ENCODE measurements at regions not wholly inside any gene's neighbourhood (a gene's known extent, or its start where the extent isn't known, plus 50 kb on each side); places are given as distances from the start of the nearest gene placed in this dataset.

DNA sequence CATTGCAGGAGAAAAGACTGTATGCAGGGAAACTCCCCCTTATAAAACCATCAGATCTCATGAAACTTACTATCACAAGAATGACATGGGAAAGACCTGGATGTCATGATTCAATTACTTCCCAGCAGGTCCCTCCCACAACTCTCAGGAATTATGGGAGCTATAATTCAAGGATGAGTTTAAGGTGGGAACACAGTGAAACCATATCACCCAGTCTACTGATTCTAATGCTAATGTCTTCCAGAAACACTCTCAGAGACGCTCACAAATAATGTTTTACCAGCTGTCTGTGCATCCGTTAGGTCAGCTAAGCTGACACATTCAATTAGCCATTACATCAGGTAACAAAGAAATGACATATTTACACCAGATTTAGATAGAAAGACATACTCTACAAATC lies 637.9 kb downstream of the NLGN4Y start:
- no peak for DNase-seq

DNA sequence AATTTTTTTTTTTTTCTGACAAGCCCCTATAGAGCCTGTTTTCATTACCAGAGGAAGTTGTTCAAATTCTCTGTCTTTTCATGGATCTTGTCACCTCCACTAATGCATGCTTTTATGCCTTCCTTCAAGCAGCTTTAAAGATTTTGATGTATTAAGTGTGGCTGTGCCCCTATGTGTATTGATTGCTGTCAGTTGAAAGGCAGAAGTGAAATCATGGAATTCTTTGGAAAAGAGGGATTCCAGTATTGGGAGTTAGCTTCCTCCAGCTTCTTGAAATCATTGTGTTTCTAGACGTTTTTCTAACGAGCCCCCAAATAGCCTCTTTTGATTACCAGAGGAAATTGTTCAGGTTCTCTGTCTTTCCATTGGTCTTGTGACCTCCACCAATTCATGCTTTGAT lies 655.6 kb downstream of the NLGN4Y start:
- no peak for DNase-seq

DNA sequence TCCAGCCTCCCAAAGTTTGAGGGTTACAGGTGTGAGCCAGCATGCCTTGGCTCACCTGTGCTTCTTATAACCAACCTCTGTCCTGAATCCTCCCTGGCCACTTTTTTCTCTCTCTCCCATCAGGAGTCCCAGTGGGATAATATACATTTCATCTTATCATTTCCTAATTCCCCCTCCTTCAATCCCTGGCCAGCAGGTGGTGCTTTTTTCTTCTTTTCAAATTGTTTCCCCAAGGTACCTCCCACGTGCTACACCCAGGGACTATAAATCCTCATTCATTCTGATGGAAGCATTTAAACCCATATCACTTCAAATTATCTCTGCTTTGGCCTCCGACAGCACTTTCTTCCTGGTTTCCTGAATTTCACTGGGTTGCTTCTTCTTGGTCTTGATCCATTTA lies 704.7 kb downstream of the NLGN4Y start:
- no peak for DNase-seq

DNA sequence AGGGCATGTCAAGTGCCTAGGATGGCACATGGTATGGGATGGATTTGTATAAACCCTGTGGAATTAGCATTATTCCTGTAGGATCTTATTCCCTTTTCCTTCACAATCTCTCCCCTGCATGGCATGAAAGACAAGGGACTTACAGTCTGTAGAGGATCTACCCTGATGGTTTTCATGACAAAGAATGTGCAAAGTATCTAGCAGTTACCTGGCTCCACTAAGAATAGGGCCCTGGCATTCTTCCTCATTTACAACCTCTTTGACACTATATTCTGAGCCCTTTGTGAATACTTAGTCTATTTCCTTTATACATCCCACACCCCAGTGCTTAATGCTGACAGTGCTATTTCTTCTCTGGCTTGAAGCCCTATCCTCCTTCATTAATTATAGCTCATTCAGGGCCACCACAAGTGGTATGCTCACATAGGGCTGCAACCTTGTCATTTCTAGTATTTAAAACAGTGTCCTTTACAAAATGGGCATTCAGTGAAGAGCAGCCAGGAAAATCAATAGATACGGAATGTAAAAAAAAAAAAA lies 715.3 kb downstream of the NLGN4Y start:
- DNase-seq, result no peak

DNA sequence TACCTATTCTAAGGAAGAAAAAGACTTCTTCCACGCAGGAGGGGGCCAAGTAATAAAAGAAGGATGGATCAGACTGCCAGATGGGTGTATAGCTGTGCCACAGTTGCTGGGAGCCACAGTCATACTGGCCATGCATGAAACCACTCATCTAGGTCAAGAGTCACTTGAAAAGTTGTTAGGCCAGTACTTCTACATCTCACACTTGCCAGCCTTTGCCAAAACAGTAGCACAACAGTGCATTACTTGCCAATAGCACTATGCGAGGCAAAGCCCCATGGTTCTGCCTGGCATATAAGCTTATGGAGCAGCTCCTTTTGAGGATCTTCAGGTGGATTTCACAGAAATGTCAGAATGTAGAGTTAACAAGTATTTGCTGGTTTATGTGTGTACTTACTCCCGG lies 735.0 kb downstream of the NLGN4Y start:
- no peak for DNase-seq

DNA sequence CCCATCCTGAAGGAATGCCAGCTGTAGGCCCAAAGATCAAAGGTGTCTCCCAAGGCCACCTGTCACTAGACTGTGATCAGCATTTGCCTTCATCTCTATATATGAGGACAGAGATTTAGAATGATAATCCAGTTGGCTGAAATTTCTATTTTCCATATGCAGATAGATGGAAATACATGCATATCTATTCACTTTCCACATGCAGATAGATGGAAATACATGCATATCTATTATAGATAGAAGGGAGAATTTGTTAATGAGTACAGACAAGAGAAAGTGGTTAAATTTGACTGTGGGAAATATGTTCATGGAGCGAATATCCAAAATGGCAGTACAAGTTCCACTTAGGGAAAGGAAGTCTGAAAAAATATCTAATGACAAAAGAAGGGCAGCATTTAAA lies 762.2 kb downstream of the NLGN4Y start:
- no peak for DNase-seq

DNA sequence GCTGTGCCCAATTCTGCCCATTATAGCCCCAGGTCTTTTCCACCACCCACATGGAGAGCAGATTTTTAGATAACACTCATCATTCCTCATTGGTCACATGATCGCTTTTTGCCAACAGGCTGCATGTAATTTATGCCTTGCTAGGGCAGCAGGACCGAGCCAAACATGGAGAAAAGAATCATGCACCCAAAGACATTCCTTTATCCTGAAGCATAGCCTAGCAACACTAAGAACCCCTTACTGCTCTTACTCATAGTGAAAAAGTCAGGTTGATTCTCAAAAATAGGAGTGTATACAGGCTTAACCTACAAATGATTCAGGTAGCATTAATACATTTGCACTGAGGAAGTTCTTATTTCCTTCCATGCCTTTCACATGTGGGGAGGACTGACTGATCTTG lies 765.5 kb downstream of the NLGN4Y start:
- DNase-seq, result no peak

DNA sequence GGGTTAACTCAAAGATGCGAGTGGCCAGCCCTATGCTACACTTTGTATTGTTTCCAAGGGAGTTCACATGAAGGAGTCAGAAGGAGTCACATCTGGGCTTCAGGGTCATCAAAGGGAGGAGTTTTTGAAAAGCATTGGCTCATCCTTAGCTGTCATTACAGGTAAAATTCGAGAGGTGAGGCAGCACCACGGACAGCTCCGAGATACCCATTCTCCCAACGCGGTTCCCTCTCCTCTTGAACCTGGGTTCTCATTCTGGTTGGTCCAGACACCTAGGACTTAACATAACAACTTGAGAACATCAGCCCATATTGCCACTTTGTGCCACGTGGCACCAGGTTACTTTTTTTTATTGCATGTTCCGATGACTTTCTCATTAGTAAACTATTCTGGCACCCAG lies 768.6 kb downstream of the NLGN4Y start:
- DNase-seq, result no peak

DNA sequence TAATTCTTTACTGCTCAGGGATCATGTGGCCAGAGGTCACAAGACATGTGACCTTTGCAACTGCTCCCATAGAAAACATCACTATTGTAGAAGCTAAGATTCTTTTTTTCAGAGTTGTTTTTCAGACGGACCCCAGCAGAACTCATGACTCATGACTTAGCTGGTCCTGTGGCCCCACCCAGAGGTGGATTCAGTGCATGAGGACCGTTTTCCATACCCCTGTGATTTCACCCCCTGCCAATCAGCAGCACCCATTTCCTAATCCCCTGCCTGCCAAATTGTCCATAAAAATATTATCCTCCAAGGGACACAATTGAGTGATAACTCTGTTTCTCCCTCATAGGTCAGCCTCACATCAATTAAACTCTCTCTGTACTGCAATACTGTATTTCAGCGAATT lies 777.5 kb downstream of the NLGN4Y start:
- no peak for DNase-seq

DNA sequence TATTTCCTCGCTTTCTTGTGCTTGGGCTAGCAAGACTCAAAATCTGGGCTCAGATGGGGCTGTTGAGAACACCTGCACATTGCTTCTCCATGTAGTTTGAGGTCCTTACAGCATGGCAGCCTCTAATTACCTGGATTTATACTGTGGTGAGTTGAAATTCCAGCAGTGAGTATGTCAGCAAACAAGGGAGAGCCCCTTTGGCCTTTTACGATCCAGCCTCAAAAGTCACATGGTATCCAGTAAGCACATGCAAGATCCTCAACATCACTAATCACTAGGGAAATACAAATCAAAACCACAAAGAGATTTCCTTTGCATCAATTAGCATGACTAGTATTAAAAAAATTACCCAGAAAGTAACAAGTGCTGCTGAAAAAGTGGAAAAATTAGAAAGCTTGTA lies 787.8 kb downstream of the NLGN4Y start:
- no peak for DNase-seq

DNA sequence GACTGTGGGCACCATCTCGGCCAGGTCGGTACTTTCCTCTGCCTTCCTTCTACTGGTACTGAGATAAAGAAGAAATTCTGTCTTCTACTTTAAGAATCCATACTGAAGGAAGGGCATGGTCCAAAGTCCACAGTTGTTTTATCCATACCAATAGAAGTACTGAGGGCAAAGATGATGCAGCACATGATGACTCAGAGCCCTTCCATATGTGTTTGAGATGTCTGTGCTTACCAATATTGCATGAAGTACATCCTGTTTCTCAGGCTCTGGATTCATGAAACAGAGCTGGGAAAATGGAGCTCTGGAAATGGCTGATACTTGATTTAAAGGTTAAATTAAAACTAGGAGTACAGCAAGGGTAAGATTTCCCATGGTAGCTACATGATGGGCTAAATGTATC lies 799.9 kb downstream of the NLGN4Y start:
- DNase-seq, result no peak

DNA sequence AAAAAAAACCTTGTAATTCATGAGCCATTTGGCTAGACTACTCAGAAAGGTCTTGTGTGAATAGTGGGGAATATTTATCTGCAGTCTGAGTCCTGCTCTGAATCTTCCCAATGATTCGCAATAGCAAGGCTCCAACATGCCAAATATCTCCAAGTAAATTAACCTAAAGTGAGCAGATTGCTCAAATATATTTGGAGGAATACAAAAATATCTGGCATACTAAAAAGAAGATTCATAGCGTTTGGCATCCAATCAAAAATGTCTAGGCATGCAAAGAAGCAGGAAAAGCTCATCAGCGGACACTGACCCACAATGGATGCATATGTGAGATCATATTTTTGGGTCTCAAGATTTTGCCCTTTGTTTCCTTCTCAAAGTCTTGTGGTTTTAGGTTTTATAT lies 800.9 kb downstream of the NLGN4Y start:
- DNase-seq, result no peak

DNA sequence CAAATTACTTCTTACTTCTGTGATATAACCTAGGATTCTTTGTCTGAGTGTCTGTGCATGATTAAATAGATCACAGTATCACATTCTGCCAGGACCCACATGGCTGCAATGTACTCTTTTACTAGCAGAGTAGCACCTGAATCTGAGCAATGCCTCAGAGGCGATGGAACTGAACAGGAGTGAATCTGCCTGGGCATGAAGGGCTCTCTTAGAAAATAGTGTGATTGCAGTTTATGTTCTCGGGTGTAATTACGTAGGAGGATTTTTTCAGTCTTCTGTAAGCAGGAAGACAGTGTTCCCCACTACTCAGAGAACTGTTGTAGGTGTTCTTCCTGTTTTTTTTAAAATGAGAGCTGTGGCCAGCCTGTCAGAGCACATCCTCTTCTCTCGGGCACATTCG lies 802.3 kb downstream of the NLGN4Y start:
- DNase-seq, result no peak

DNA sequence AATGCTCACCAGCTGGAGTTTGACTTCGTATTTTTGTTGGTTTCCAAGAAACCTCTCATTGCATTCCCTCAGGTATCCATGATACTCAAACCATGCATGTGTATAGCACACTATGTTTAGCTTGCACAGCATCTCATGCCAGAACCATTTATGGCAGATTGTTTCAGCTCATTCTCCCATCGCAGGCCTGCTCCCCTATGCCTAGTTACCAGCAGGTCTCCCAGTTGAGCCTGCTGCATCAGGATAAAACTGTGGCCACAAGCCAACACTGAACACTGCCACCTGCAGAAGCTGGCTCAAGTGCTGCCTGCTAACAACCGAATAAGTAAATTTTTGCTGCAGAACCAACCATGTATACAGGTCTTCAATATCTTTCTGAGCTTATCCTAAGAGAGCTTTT lies 804.5 kb downstream of the NLGN4Y start:
- no peak for DNase-seq

DNA sequence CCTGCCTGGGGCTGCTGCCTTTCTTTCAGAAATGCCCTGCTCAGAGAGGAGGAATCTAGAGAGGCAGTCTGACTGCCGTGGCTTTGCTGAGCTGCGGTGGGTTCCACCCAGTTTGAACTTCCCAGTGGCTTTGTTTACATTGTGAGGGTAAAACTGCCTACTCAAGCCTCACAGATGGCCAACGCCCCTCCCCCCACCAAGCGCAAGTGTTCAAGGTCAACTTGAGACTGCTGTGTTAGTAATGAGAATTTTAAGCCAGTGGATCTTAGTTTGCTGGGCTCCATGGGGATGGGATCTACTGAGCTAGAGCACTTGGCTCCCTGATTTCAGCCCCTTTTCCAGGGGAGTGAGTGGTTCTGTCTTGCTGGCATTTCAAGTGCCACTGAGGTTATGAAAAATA lies 819.2 kb downstream of the NLGN4Y start:
- no peak for DNase-seq

DNA sequence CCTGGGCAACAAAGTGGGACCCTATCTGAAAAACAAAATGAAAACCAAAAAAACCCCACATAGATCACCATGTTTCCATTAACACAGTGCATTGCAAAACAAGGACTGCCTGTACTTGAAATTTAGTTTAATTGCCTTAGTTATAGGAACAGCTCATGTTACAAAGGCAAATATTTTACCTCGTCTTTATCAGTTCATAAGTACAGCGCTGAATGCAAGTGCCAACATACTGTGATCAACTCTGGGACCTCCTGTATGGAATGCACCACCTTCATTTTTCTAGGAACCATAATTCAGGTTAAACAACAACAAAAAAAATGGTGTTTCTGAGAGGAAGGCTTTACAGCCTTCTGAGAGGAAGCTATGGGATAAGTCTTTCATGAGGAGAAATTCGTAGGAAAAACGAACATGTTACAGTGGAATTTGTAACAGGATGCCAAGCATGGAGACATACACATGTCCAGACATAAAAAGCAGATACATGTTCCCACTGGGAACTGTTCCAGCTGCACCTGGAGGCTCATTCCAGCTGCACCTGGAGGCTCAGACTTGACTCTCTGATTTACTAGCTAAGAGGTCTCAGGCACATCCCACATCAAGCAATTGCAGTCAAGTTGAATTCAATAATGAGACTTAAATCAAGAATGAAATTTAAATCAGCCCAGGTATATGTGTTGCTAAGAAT lies 821.3 kb downstream of the NLGN4Y start:
- no peak for DNase-seq

DNA sequence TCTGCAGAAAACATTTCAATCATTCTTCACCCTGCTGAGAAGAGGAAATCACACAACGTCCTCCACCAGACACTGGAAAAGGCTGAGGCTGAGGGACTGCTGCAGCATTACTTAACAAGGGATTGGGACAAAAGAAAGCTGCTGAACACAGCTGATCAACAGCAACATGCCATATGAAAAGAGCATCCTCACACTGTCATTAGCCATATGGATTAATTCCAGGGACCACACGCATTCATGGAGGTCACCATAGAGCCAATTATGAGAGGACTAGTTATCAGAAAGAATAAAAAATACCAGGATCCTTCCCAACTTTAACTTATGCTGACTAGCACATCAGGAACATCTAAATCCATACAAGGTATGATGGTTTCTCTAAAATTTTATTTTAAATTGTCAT lies 825.0 kb downstream of the NLGN4Y start:
- no peak for DNase-seq

DNA sequence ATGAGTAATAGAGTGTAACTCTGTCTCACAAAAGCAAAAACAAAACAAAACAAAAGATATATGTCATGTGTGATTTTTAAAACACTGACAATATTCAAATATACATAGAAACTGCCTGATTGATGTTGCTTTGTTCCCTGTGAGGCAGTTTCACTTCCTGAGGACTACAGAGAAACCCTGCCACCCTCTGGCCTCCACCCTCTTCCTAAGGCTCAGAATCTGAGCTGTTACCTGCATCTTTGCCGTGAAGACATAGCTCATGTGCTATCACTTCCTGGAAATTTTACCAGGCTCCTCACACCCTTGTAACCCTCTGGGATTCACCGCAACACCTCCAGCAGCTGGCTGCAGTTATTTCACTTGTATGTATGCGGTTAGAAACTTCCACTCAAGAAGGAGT lies 831.0 kb downstream of the NLGN4Y start:
- DNase-seq, result peak; percentile 10

DNA sequence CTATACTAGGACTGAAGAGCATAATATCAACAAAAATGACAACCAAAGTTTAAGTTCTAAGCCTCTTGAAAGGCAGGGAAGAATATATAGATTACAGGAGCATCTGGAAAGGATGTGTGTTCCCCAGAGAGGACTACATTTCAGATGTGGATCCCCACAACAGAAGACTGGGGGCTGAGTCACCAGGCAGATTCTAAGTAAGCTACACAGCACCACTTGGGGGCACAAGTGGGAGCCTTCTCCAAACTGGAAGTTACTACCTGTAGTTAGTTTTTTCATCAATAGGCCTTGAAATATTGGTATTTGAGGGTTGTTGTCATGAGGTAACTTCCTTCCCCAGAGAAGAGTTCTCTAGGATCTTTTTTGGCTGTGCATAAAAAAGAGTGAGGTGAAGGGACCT lies 836.1 kb downstream of the NLGN4Y start:
- DNase-seq, result no peak

DNA sequence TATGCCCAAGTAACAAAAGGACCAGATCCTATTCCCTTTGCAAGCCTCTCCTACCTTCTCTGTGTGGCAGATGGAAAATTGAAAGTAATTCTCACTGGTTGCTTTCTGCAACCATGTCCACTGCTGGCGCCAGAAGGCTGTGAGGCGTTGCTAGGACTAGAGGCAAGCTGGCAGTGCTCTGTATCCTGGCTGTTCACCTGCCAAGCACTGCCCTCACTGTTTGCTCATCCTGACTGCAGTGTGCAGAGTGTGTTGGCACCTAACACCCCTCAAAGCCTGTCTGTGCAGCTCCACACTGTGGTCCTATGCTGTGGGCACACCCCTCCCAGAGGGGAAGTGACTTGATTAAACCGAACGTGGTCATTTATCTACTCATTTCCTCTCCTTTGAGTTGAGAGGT lies 840.7 kb downstream of the NLGN4Y start:
- no peak for DNase-seq

DNA sequence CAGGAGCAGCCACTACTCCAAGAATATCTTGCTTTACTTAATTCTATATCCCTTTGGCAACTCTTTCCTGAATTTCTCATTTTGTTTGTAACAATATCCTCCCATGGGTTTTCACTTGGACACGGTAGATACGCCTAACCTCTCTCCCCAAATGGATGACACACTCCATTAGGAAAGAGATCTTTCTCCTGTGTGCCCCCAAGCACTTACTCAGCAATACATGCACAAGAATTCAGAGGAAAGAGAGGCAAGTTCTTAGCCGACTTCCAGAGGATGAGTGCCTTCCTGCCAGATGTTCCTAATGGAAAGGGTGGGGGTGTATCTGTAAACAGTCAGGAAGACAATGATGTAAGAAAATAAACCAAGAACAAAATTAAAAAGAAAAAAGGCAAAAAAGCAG lies 844.5 kb downstream of the NLGN4Y start:
- no peak for DNase-seq

DNA sequence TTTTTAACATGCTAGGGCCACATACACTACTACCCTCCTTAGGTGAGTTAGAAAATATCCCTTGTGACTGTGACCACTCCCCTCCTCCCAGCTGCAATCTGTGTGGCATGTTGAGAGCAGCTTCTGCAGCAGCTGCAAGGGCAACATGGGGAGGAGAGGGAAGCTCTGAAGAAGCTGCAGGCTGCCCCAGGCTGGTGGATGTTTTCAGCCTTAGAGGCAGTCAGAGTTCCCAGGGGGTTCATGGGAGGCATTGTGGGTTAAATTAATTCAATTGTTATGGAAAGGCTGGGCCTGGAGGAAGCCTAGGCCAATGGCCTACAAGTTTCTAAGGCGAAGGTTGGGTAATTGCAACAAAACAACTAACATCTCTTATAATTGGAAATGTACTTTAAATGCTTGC lies 860.8 kb downstream of the NLGN4Y start:
- no peak for DNase-seq

DNA sequence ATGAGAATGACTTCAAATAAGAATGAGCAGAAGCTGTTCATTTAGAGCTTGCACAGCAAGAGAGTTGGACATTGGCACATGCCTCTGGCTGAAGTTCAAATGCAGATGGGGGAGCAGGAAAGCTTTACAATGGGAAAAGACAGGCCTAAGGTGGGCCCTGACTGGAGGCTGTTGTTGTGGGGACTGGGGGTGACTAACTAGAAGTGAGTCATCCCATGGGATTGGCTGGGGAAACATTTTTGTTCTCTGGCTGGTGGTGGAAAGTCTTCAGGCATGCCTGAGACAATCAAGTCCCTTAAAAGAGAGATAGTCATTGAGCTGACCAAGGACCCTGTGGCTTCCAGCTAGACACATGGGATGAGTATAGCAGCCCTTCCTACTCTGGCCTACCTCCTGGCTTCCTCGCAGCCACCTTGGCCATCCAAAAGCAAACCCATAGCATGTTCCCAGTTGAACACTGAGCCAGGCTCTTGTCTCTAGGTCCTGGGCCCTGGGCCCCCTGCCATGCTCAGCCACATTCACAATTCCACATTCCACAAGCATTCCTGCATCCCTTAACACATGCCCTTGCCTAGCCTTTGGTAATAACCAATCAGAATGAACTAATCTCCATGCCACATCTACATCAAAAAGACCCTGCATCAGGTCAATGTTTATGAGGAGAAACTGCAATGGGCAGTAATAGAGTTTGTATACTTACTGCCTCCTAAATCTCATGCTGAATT lies 873.4 kb downstream of the NLGN4Y start:
- DNase-seq, result no peak

DNA sequence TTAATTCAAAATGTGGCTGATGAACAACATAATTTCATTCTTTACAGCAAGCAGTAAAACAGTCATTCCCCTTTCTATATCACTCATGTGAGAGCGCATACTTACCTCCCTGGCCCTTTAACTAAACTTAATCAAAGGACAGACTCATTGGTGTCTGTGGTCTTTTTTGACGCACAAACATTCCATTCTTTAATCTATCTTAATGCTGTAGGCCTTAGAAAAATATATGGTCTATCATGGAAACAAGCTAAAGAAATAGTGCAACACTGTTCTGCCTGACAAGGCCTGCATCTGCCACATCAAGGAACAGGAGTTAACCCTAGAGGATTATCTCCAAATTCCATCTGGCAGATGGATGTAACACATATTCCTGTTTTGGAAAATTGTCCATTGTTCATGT lies 878.1 kb downstream of the NLGN4Y start:
- no peak for DNase-seq

DNA sequence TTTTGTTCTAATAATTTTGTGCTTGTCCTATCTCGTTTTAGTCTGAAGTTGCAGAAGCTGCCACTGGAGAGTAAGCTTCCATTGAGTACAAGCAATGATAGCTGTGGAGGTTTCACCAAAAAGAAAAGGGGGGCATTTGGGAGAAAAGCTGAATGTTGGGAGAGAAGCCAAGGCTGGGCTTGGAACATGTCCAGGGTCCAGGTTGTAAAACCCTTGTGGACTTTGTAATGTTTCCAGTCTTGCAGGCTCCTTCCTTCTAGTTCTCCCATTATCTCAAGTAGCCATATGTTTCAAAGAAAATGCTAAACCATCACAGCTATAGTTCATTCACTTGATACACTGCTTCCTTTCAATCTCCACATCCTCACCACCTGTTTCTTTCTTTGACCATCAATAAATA lies 880.2 kb downstream of the NLGN4Y start:
- no peak for DNase-seq

Data from CD4-positive, alpha-beta T cell treated with Interleukin-4 for 4 hours (primary cell).